ENCODE measurements at regions not wholly inside any gene's neighbourhood (a gene's known extent, or its start where the extent isn't known, plus 50 kb on each side); places are given as distances from the start of the nearest gene placed in this dataset.

- H3K4me3 ChIP-seq (ENCODE audit: low read depth, low read length), result no peak overlapping the region
- no peak for DNase-seq (ENCODE audit: low read depth)
- no peak for TF ChIP-seq CTCF (IDR thresholded peaks at IDR 0.05; ENCODE audit: low read depth, low read length, missing control alignments)
Measured at GRCh38 chr9:113664181-113664875, 200.8 kb downstream of the RGS3 start.

- no peak overlapping the region for H3K4me3 ChIP-seq (ENCODE audit: low read depth, low read length)
- TF ChIP-seq CTCF (IDR thresholded peaks at IDR 0.05; ENCODE audit: low read depth, low read length, missing control alignments), result no peak
- DNase-seq (ENCODE audit: low read depth), result no peak
Measured at GRCh38 chr9:113665064-113665463, 201.5 kb downstream of the RGS3 start.

- no peak for DNase-seq (ENCODE audit: low read depth)
- TF ChIP-seq CTCF (IDR thresholded peaks at IDR 0.05; ENCODE audit: low read depth, low read length, missing control alignments), result no peak
Measured at GRCh38 chr9:113665756-113666155, 202.2 kb downstream of the RGS3 start.

GRCh38 chr9:113668061-113668460, 204.5 kb downstream of the RGS3 start:
- DNase-seq (ENCODE audit: low read depth), result no peak
- no peak overlapping the region for H3K4me3 ChIP-seq (ENCODE audit: low read depth, low read length)
- no peak for TF ChIP-seq CTCF (IDR thresholded peaks at IDR 0.05; ENCODE audit: low read depth, low read length, missing control alignments)

More at GRCh38 chr9:113665756-113666155, 202.2 kb downstream of the RGS3 start:
- no peak overlapping the region for H3K4me3 ChIP-seq (ENCODE audit: low read depth, low read length)

- no peak overlapping the region for H3K4me3 ChIP-seq (ENCODE audit: low read depth, low read length)
- DNase-seq (ENCODE audit: low read depth), result no peak
- no peak for TF ChIP-seq CTCF (IDR thresholded peaks at IDR 0.05; ENCODE audit: low read depth, low read length, missing control alignments)
Measured at GRCh38 chr9:113669522-113670115, 206.1 kb downstream of the RGS3 start.

GRCh38 chr9:113673726-113674125, 202.4 kb upstream of the ZNF618 start:
- no peak for DNase-seq (ENCODE audit: low read depth)
- no peak for TF ChIP-seq CTCF (IDR thresholded peaks at IDR 0.05; ENCODE audit: low read depth, low read length, missing control alignments)
- H3K4me3 ChIP-seq (ENCODE audit: low read depth, low read length), result no peak overlapping the region

- no peak for DNase-seq (ENCODE audit: low read depth)
- no peak for TF ChIP-seq CTCF (IDR thresholded peaks at IDR 0.05; ENCODE audit: low read depth, low read length, missing control alignments)
- H3K4me3 ChIP-seq (ENCODE audit: low read depth, low read length), result no peak overlapping the region
Measured at GRCh38 chr9:113674436-113674835, 201.7 kb upstream of the ZNF618 start.
